Right atrium auricular region (tissue), 2 donors: ENCODE measurements at regions not wholly inside any gene's neighbourhood (a gene's known extent, or its start where the extent isn't known, plus 50 kb on each side); places are given as distances from the start of the nearest gene placed in this dataset.
"Not testable (repeated sequence)": the region's sequence is repeated elsewhere in the genome, so short reads cannot be mapped to it uniquely, and the experiment has no call there.

Experiments used
- DNase-seq: peaks from one replicate; pipeline ENCODE4 v3.0.0-alpha.2; 2019; ENCODE audit warnings: low spot score
- H3K27ac ChIP-seq, 2 donors: fragments of 200-600 bp; sonication (generic); 1 replicate in 1 of 2; 2 replicates in 1 of 2; pipeline ENCODE4 v1.5.1; 2016 to 2019
- H3K27me3 ChIP-seq, 2 donors: fragments of 200-600 bp; sonication (generic); one replicate each; pipeline versions ENCODE4 v1.5.1 to v1.6.0; 2017 to 2019
- H3K36me3 ChIP-seq: fragments of 200-600 bp; sonication (generic); one replicate; pipeline ENCODE4 v1.5.1; 2016
- H3K4me1 ChIP-seq, 2 donors: fragments of 200-600 bp; sonication (generic); one replicate each; pipeline versions ENCODE4 v1.5.1 to v1.6.0; 2017 to 2019
- H3K4me3 ChIP-seq, 2 donors: fragments of 200-600 bp; sonication (generic); 1 replicate in 1 of 2; 2 replicates in 1 of 2; pipeline ENCODE4 v1.5.1; 2017 to 2019; ENCODE audit warnings: mild to moderate bottlenecking in 1 of 2, moderate library complexity in 1 of 2
- H3K9me3 ChIP-seq, 2 donors: fragments of 200-600 bp; sonication (generic); one replicate each; pipeline ENCODE4 v1.5.1; 2019
- CTCF ChIP-seq, 2 donors: fragments of 200-600 bp; sonication (generic); IDR thresholded peaks; one replicate each; pipeline ENCODE4 v1.5.1; 2019; ENCODE audit warnings: antibody characterized with exemption in 2 of 2

- Histone ChIP-seq H3K27me3 (no peaks in the 10 kb centered on the region), H3K4me1 (peaks cover 0 to 19% of the 10 kb centered on the region in 2 donors), H3K27ac (peak overlapping the region; percentile 7 to 90), H3K9me3 (no peaks in the 10 kb centered on the region), H3K4me3 (no peak overlapping the region), H3K36me3 (peaks cover 15% of the 10 kb centered on the region)
- DNase-seq = no peak
- TF ChIP-seq CTCF (IDR thresholded peaks at IDR 0.05) = no peak
Measured at GRCh38 chr7:112987171-112987570, 99.5 kb downstream of the GPR85 start.

- Histone ChIP-seq H3K27ac (peak overlapping the region; percentile 60 to 90), H3K27me3 (no peaks in the 10 kb centered on the region), H3K9me3 (no peaks in the 10 kb centered on the region), H3K4me3 (no peak overlapping the region), H3K4me1 (peaks cover 0 to 23% of the 10 kb centered on the region in 2 donors), H3K36me3 (peaks cover 15% of the 10 kb centered on the region)
- no peak for TF ChIP-seq CTCF (IDR thresholded peaks at IDR 0.05)
- DNase-seq = no peak
Measured at GRCh38 chr7:112986256-112987031, 100.2 kb downstream of the GPR85 start.

- Histone ChIP-seq H3K4me1 (peaks cover 0 to 23% of the 10 kb centered on the region in 2 donors), H3K9me3 (no peaks in the 10 kb centered on the region), H3K4me3 (no peak overlapping the region), H3K27me3 (no peaks in the 10 kb centered on the region), H3K27ac (peak overlapping the region; percentile 60 to 90), H3K36me3 (peaks cover 15% of the 10 kb centered on the region)
- no peak for TF ChIP-seq CTCF (IDR thresholded peaks at IDR 0.05)
- DNase-seq = no peak
Measured at GRCh38 chr7:112985377-112985987, 101.1 kb downstream of the GPR85 start.

GRCh38 chr7:112982441-112983063 lies 104.1 kb downstream of the GPR85 start:
- Histone ChIP-seq H3K9me3 (no peaks in the 10 kb centered on the region), H3K27me3 (no peaks in the 10 kb centered on the region), H3K27ac (peak overlapping the region; percentile 29 to 90), H3K4me3 (no peak overlapping the region), H3K4me1 (peaks cover 0 to 23% of the 10 kb centered on the region in 2 donors), H3K36me3 (peaks cover 15% of the 10 kb centered on the region)
- no peak for TF ChIP-seq CTCF (IDR thresholded peaks at IDR 0.05)
- no peak for DNase-seq

GRCh38 chr7:112981966-112982365 lies 104.7 kb downstream of the GPR85 start:
- H3K4me1 ChIP-seq = peaks cover 0 to 23% of the 10 kb centered on the region in 2 donors
- H3K27ac ChIP-seq = peak overlapping the region; percentile 23 to 90
- H3K27me3 ChIP-seq = no peaks in the 10 kb centered on the region
- H3K36me3 ChIP-seq = peaks cover 15% of the 10 kb centered on the region
- no peak overlapping the region for H3K4me3 ChIP-seq
- H3K9me3 ChIP-seq = no peaks in the 10 kb centered on the region
- TF ChIP-seq CTCF (IDR thresholded peaks at IDR 0.05) = no peak
- no peak for DNase-seq

- peak overlapping the region in 1 of 2 donors; percentile 43 for H3K27ac ChIP-seq
- not testable (repeated sequence) for H3K36me3 ChIP-seq, H3K4me1 ChIP-seq, H3K9me3 ChIP-seq, H3K27me3 ChIP-seq, H3K4me3 ChIP-seq, DNase-seq
Measured at GRCh38 chr7:112979055-112979454, 107.6 kb downstream of the GPR85 start.

- peak overlapping the region in 1 of 2 donors; percentile 60 for H3K27ac ChIP-seq
- DNase-seq, H3K4me1 ChIP-seq, H3K36me3 ChIP-seq, H3K4me3 ChIP-seq, H3K27me3 ChIP-seq, H3K9me3 ChIP-seq: not testable (repeated sequence)
Measured at GRCh38 chr7:112977244-112977955, 109.2 kb downstream of the GPR85 start.
